Stomach (tissue), 4 donors: ENCODE measurements at regions not wholly inside any gene's neighbourhood (a gene's known extent, or its start where the extent isn't known, plus 50 kb on each side); places are given as distances from the start of the nearest gene placed in this dataset.

Source experiments
- CTCF ChIP-seq, 7 experiments: fragments of 450-650 bp in 4 of 7; fragments of 200-600 bp in 3 of 7; sonication (generic) in 3 of 7; IDR thresholded peaks; one replicate each; pipeline ENCODE4 v1.5.1; 2016 to 2019; ENCODE audit warnings: antibody characterized with exemption in 7 of 7, control low read depth in 2 of 7, mild to moderate bottlenecking in 1 of 7
- POLR2A ChIP-seq, 4 donors: fragments of 450-650 bp; IDR thresholded peaks; one replicate each; pipeline ENCODE4 v1.6.1; 2016; ENCODE audit warnings: antibody characterized with exemption in 4 of 4, control low read depth in 2 of 4, mild to moderate bottlenecking in 1 of 4, moderate library complexity in 1 of 4

- TF ChIP-seq CTCF (IDR thresholded peaks at IDR 0.05) (no peak), POLR2A (IDR thresholded peaks at IDR 0.05) (no peak)
Observed at GRCh38 chr20:63099456-63100173, 92.9 kb upstream of the BHLHE23 start.
